K562 (cell line): ENCODE measurements at regions not wholly inside any gene's neighbourhood (a gene's known extent, or its start where the extent isn't known, plus 50 kb on each side); places are given as distances from the start of the nearest gene placed in this dataset.

Experiments
- ATAC-seq: fragments of 200-7000 bp; cut with Tn5 transposase; 3 replicates; pipeline ENCODE4 v1.9.1; 2020; ENCODE audit warnings: moderate library complexity
- BruUV-seq: library from RNA; stranded (reverse); fragments of 400-500 nt; replicated peaks from 2 replicates; lab custom pipeline; 2021; lab: Mats Ljungman, UMichigan
- CTCF ChIA-PET: fragments of 300-600 bp; formaldehyde crosslinking; extraction: SDS; loops from one replicate; lab custom pipeline; 2021; ENCODE audit warnings: low intra/inter-chr PET ratio; lab: Yijun Ruan, JAX
- POLR2A ChIA-PET: fragments of 300-600, 350-650 bp; sonication (Branson Sonifier 250); formaldehyde crosslinking; extraction: SDS; loops from one replicate; lab custom pipeline; 2021; ENCODE audit warnings: antibody characterized with exemption, inconsistent platforms; lab: Yijun Ruan, JAX
- DNase-seq, 4 experiments: peaks; one replicate each; pipeline versions ENCODE4 v3.0.0 to v3.0.0-alpha.2; 2011 to 2018; ENCODE audit warnings: low spot score in 3 of 4, mixed read lengths in 3 of 4; ENCODE audit errors: extremely low read depth in 1 of 4
- FAIRE-seq: peaks from 2 replicates; lab custom pipeline; 2011; peaks lifted over from hg19 to GRCh38; lab: Jason Lieb, UNC
- H2AFZ ChIP-seq: 2 replicates; pipeline ENCODE4 v1.6.0; 2011; ENCODE audit warnings: low read depth, low read length, control low read depth, inconsistent platforms
- H3K27ac ChIP-seq: fragments of 200-600 bp; 3 replicates; pipeline ENCODE4 v1.8.0; 2011; ENCODE audit warnings: low read depth, mild to moderate bottlenecking, control low read depth, inconsistent platforms, low read length, moderate library complexity, mixed read lengths; ENCODE audit errors: extremely low read depth
- H3K27me3 ChIP-seq, 2 experiments: fragments of 300-600 bp in 1 of 2; 2 replicates in 1 of 2; 3 replicates in 1 of 2; pipeline versions ENCODE4 v1.6.0 to v1.8.0; 2011; ENCODE audit warnings: inconsistent platforms in 2 of 2, low read length in 2 of 2, mild to moderate bottlenecking in 1 of 2, mixed read lengths in 1 of 2, moderate library complexity in 1 of 2; ENCODE audit not compliant: control insufficient read depth in 2 of 2, insufficient read depth in 2 of 2
- H3K36me3 ChIP-seq: fragments of 300-600 bp; 3 replicates; pipeline ENCODE4 v1.8.0; 2011; ENCODE audit warnings: mild to moderate bottlenecking, low read length, inconsistent platforms; ENCODE audit not compliant: control insufficient read depth, insufficient read depth
- H3K4me1 ChIP-seq, 2 experiments: fragments of 200-600 bp in 1 of 2; replicated peaks in 1 of 2; 2 replicates in 1 of 2; 3 replicates in 1 of 2; pipeline versions ENCODE4 v1.5.1 to v1.8.0; 2011; ENCODE audit warnings: inconsistent platforms in 2 of 2, low read length in 2 of 2, mild to moderate bottlenecking in 1 of 2, mixed read lengths in 1 of 2, moderate library complexity in 1 of 2; ENCODE audit not compliant: control insufficient read depth in 2 of 2, insufficient read depth in 2 of 2
- H3K4me2 ChIP-seq: 2 replicates; pipeline ENCODE4 v1.6.1; 2011; ENCODE audit warnings: low read length, control low read depth, inconsistent platforms, mixed read lengths; ENCODE audit not compliant: insufficient read depth
- H3K4me3 ChIP-seq: fragments of 200-600 bp; sonication (generic), shearing (Covaris generic); 2 replicates; pipeline ENCODE4 v1.5.1; 2016; ENCODE audit warnings: control low read depth, inconsistent platforms
- H3K79me2 ChIP-seq: fragments of 200-600 bp; 3 replicates; pipeline ENCODE4 v1.8.0; 2011; ENCODE audit warnings: low read length, inconsistent platforms; ENCODE audit not compliant: control insufficient read depth, insufficient read depth
- H3K9ac ChIP-seq, 2 experiments: 2 replicates each; pipeline versions ENCODE4 v1.6.0 to v1.6.1; 2011; ENCODE audit warnings: low read depth in 2 of 2, low read length in 2 of 2, control low read depth in 1 of 2, inconsistent platforms in 1 of 2, mild to moderate bottlenecking in 1 of 2, mixed read lengths in 1 of 2; ENCODE audit not compliant: insufficient read depth in 1 of 2
- H3K9me1 ChIP-seq: one replicate; pipeline ENCODE4 v1.6.0; 2011; ENCODE audit warnings: inconsistent platforms, mild to moderate bottlenecking, low read length, moderate library complexity; ENCODE audit not compliant: control insufficient read depth, insufficient read depth
- H3K9me3 ChIP-seq: replicated peaks from 2 replicates; pipeline ENCODE4 v1.5.1; 2011; ENCODE audit warnings: low read depth, low read length, inconsistent platforms; ENCODE audit not compliant: control insufficient read depth, insufficient read depth
- H4K20me1 ChIP-seq: replicated peaks from 2 replicates; pipeline ENCODE4 v1.6.1; 2011; ENCODE audit warnings: low read length, inconsistent platforms, mixed read lengths; ENCODE audit not compliant: control insufficient read depth, insufficient read depth
- BCLAF1 ChIP-seq, 2 experiments: fragments of 450-650 bp in 1 of 2; IDR thresholded peaks; 2 replicates each; pipeline ENCODE4 v1.6.1; 2011 to 2017; ENCODE audit warnings: low read depth in 2 of 2, antibody characterized with exemption in 1 of 2, borderline replicate concordance in 1 of 2, low read length in 1 of 2, mild to moderate bottlenecking in 1 of 2, mixed read lengths in 1 of 2; ENCODE audit not compliant: control insufficient read depth in 1 of 2
- CREM ChIP-seq: IDR thresholded peaks from 2 replicates; pipeline ENCODE4 v1.6.1; 2014; ENCODE audit warnings: antibody characterized with exemption, low read depth
- FIP1L1 ChIP-seq: fragments of 200-400 bp; formaldehyde crosslinking; IDR thresholded peaks from 2 replicates; pipeline ENCODE4 v1.6.1; 2018; ENCODE audit warnings: mild to moderate bottlenecking, low read depth, low read length; ENCODE audit not compliant: poor library complexity, severe bottlenecking
- NFE2 ChIP-seq: IDR thresholded peaks from 2 replicates; pipeline ENCODE4 v1.6.1; 2014; ENCODE audit warnings: antibody characterized with exemption, low read depth
- REST ChIP-seq, 2 experiments: fragments of 450-650 bp; formaldehyde crosslinking in 1 of 2; IDR thresholded peaks; 2 replicates each; pipeline versions ENCODE4 v1.4.0 to v1.6.1; 2014 to 2020; ENCODE audit warnings: mild to moderate bottlenecking in 2 of 2, borderline replicate concordance in 1 of 2, low read depth in 1 of 2
- SAP30 ChIP-seq: fragments of 200-600 bp; sonication (generic); IDR thresholded peaks from 2 replicates; pipeline ENCODE4 v1.6.1; 2012; ENCODE audit warnings: borderline replicate concordance, low read depth, mild to moderate bottlenecking, moderate library complexity, low read length, control low read depth, inconsistent platforms; ENCODE audit not compliant: insufficient read depth, poor library complexity, severe bottlenecking
- ZBTB7A ChIP-seq: IDR thresholded peaks from 2 replicates; pipeline ENCODE4 v1.6.1; 2011; ENCODE audit warnings: low read depth, mild to moderate bottlenecking, low read length, moderate library complexity, borderline replicate concordance; ENCODE audit not compliant: control insufficient read depth
- ZFPM2 ChIP-seq: fragments of 250-450 bp; sonication (Bioruptor Pico); IDR thresholded peaks from 2 replicates; pipeline ENCODE4 v1.5.1; 2022; ENCODE audit warnings: mild to moderate bottlenecking
- ZKSCAN1 ChIP-seq: fragments of 150-350 bp; IDR thresholded peaks from 2 replicates; pipeline ENCODE4 v1.6.1; 2016; ENCODE audit warnings: low read depth, low read length
- ZNF232 ChIP-seq: sonication (generic); formaldehyde crosslinking; IDR thresholded peaks from 2 replicates; pipeline ENCODE4 v1.8.0; 2022; ENCODE audit warnings: mild to moderate bottlenecking, missing genetic modification reagents
- ZNF436 ChIP-seq: fragments of 250-450, 450-650 bp; sonication (Bioruptor Pico); formaldehyde crosslinking; IDR thresholded peaks from 2 replicates; pipeline ENCODE4 v1.7.0; 2020; ENCODE audit warnings: mild to moderate bottlenecking
- WGBS: fragments of 100-300 bp; shearing (Covaris generic); methylation state at CpG from one replicate; pipeline ENCODE4 v1.1.6; 2016; ENCODE audit warnings: low coverage, mixed read lengths; ENCODE audit not compliant: insufficient coverage; ENCODE audit errors: missing lambda C conversion rate; 5-methylcytosine and 5-hydroxymethylcytosine counted together
- in situ Hi-C: fragments of 300-500 bp; cut with MboI; formaldehyde crosslinking; loops from 4 replicates; pipeline ENCODE4 v1.15.0; 2018; ENCODE audit warnings: inconsistent platforms, mixed read lengths
- intact Hi-C: fragments of 100-400 bp; cut with micrococcal nuclease; formaldehyde crosslinking; loops from 2 replicates; pipeline ENCODE4 v1.14.2; 2022

GRCh38 chr7:1309996-1310395, 77.3 kb downstream of the UNCX start:
- FAIRE-seq: no peak
- TF ChIP-seq ZBTB7A: no peak
- no peak for TF ChIP-seq SAP30
- no peak for TF ChIP-seq BCLAF1 (IDR thresholded peaks at IDR 0.05; ENCODE audit: borderline replicate concordance in 1 of 2, control insufficient read depth in 1 of 2, low read depth in 2 of 2, low read length in 1 of 2)
- no peak for TF ChIP-seq ZNF232
- TF ChIP-seq ZFPM2 (CRISPR knock-in tag): no peak
- no peak for TF ChIP-seq REST (IDR thresholded peaks at IDR 0.05; ENCODE audit: borderline replicate concordance)
- TF ChIP-seq REST (CRISPR knock-in tag; IDR thresholded peaks at IDR 0.05; ENCODE audit: low read depth): no peak
- TF ChIP-seq FIP1L1: no peak
- TF ChIP-seq ZKSCAN1: no peak
- no peak for TF ChIP-seq CREM
- no peak for TF ChIP-seq NFE2
- no peak for TF ChIP-seq ZNF436 (CRISPR knock-in tag)

More at GRCh38 chr7:1309996-1310395, 77.3 kb downstream of the UNCX start:
- BruUV-seq: no TSS peak
- ChIA-PET CTCF (no interaction called here), POLR2A (interaction anchor here (0.6 kb wide), 1 partner anchor 43 kb away, joined by 3 read pairs; no protein-coding TSS in a partner anchor)
- intact Hi-C loops (no loop called here), in situ Hi-C loops (no loop called here)
- H3K9me1 ChIP-seq: peaks cover under 1% of the 10 kb centered on the region
- no peaks in the 10 kb centered on the region for H3K36me3 ChIP-seq
- WGBS: 2% methylated on average over 7 of the region's 7 CpGs
- H4K20me1 ChIP-seq: no peaks in the 10 kb centered on the region
- H3K9me3 ChIP-seq: no peaks in the 10 kb centered on the region
- DNase-seq (no peak), ATAC-seq (no peak)
- H3K4me3 ChIP-seq: no peak overlapping the region
- H3K27ac ChIP-seq: no peak overlapping the region
- H2AFZ ChIP-seq: no peak overlapping the region
- peaks cover 12 to 48% of the 10 kb centered on the region in 2 experiments; a peak in 4 of 5 replicates for H3K27me3 ChIP-seq
- H3K4me2 ChIP-seq: no peak overlapping the region
- H3K9ac ChIP-seq: no peak overlapping the region
- H3K4me1 ChIP-seq: peaks cover 0 to 3% of the 10 kb centered on the region in 2 experiments; a peak in 1 of 5 replicates
- H3K79me2 ChIP-seq: no peaks in the 10 kb centered on the region
